ENCODE measurements at regions not wholly inside any gene's neighbourhood (a gene's known extent, or its start where the extent isn't known, plus 50 kb on each side); places are given as distances from the start of the nearest gene placed in this dataset.
"Not testable (repeated sequence)": the region's sequence is repeated elsewhere in the genome, so short reads cannot be mapped to it uniquely, and the experiment has no call there.

DNA sequence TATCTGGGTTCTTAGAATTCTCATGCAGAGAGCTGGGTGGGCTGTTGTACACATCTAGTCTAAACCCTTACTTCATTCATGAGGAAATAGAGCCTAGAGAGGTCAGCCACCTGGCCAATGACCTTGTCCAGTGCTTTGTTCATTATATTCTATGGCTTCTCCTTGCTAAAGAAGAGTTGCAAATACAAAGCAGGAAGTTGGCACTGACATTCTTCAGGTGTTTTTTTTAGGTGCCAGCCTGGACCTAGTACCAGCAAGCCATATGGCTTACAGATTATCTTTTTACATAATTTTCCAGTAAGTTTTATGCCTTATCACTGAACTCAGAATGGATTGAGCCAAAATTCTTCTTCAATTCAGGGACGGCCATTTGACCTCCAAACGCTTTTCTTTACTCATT, 54.7 kb upstream of the PGM2 start:
- DNase-seq = no peak
- intact Hi-C loops (cut with DNase I) = no loop called here

DNA sequence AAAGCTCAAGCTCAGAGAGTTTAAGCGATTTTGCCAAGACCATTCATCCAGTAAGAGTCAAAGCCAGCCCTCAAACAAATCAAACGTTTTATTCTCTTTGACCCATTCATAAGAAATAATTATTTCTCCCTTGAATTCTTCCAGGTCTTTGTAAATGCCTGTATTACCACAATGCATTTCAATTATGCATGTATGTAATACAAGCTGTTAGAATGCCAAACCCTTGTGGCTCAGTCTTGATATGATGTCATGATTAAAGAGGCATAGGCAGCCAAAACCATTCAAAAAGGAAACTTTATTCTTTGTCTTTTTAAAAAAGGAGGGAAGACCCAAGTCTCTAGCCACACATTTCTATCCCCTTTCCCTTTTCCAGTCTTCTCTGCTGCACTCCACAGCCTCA, 56.5 kb upstream of the PGM2 start:
- no peak for DNase-seq
- intact Hi-C loops (cut with DNase I) = no loop called here

DNA sequence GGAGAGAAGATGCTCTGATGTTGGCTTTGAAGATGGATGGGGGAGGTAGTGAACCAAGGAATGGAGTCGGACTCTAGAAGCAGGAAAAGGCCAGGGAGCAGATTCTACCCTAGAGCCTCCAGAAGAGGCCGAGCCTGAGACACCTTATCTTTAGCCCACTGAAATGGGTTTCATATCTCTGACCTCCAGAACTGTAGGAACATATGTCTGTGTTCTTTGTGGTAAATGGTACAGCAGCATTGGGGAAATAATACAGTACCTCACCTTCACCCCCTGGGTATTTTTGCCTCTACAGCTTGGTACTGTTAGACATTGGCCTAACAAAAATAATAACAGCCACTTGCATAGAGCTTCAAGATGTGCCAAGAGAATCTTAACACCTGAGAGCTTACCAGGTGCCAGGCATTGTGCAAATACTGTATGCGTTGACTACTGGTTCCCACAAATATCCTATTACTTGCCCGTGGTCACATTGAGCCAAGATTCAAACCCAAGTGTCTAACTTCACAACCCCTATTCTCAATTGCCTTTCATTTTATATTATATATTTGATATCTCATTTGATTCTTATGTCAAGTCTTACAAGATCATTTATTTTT, 57.0 kb upstream of the PGM2 start:
- intact Hi-C loops (cut with DNase I) = no loop called here
- no peak for DNase-seq

DNA sequence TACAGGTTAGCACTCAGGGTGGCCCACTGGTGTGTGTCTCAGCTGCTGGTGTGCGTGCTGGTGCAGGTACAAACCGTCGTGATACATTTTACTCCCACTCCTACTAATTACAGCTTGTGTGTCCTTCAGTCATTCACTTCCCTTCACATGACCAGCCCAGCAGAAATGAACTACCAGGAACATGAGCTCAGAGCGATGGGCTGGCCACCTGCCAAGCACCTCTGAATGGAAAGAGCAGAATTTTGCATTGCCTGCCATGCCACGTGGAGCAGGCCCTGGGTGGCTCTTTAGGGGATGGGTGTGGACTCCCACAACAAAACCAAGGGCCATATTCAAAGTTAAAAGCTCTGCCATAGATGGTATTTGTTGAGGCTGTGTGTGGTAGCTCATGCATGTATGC, 58.9 kb upstream of the PGM2 start:
- intact Hi-C loops (cut with DNase I) = no loop called here

DNA sequence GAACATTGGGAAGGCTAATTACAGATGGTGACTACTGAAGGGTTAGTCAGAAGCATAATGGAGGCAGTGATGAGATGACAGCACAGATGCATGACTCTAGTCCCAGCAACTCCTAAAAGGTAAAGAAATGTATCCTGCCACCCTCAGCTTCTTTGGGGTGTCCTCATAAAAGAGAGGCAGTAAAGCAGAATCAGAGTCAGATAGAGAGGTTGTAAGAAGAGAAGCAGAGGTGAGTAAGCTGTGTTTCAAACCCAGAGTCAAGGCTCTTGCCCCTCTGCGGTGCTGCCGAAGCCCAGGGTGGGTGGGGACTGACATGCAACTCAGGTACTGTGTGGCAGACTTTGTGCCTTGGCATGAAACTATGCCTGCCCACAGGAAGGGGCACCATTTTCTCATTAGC, 59.5 kb upstream of the PGM2 start:
- DNase-seq = no peak
- intact Hi-C loops (cut with DNase I) = no loop called here

More for the DNA sequence above, 58.9 kb upstream of the PGM2 start:
- peak in 28 of 42 donors; percentile 5 to 53 (median 19) for DNase-seq

DNA sequence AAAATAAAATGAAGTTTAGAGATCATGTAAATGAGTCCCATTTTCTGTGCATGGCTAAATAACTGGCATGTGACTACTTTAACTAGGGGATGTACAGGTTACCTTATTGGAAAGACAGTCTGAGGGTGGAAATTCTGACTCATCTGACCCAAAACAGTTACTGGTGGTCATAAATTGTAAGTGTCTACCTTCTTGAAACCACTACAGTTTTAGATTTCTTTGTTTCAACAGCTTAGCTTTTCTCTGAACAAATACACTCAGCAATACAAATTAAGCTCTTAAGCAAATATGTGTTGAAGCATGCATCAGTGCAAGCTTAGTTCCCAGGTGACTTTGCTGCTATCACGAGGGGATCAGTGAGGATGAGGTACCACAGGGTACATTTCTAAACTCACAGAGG, 60.7 kb upstream of the PGM2 start:
- intact Hi-C loops (cut with DNase I) = no loop called here
- no peak for DNase-seq

DNA sequence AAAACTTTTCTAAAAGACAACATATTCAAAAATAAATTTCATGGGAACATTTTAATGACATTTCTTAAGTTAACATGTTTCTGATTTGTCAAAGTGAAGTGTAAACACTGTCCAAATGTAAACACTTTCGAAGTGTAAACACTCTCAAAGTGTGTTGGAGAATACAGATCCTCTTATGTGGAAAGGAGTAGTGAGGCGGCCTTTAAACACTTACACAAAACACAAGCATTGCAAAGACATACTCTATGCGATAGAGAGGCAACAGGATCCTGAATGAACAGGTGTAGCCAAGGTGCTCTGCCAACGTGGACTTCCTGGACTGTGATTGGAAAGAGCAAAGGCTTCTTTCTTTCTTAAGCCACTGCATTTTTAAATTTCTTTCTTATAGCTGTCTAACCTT, 62.7 kb upstream of the PGM2 start:
- no peak for DNase-seq
- intact Hi-C loops (cut with DNase I) = no loop called here

DNA sequence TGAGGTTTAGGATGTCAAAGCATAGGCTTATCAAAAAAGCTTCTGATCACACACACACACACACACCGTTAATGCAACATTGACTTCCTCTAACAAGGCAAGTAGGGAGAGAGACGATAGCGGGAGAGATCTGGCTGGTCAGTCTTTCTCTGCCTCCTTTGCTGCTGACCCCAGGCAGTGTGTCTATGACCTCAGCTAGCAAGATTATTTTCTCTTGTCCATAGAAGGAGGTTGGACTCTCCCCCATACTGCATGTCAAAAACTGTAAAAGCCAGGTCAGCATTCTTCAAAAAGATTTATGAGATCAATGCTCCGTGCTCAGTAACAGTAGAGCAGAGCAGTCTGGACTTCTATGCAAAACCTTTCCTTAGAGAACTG, 63.5 kb upstream of the PGM2 start:
- intact Hi-C loops (cut with DNase I) = no loop called here
- no peak for DNase-seq

DNA sequence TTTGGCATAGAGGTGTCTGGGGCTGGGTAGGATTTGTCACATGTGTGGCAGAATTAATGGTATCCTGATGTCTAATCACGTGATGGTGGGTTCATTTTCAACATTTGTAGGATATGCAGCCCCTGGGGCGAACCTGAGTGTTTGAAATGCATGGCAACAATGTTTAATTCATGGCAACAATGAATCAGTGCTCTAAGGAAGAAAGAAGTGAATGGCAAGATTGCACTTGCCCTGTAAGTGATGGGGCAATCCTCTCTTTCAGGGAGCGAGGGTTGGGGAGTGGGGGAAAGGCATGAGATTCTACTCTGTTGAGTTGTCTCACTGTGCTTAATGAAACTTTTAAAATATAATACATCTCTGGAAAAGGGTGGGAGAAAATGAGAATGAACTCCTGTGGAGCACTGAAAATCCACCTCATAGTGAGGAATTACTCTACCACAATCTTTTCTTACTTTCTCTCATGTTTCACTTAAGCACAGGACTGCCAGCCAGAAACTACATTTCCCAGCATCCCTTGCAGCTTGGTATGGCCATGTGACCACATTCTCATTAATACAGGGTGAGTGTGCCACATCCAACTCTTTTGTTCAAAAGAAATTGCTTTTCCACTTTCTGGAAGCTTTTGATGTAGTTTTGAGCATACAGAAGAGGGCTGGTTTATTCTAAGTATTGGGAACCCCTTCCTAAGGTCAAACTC, 64.0 kb upstream of the PGM2 start:
- DNase-seq = peak in 9 of 42 donors; percentile 4 to 42 (median 20)
- intact Hi-C loops (cut with DNase I) = no loop called here

DNA sequence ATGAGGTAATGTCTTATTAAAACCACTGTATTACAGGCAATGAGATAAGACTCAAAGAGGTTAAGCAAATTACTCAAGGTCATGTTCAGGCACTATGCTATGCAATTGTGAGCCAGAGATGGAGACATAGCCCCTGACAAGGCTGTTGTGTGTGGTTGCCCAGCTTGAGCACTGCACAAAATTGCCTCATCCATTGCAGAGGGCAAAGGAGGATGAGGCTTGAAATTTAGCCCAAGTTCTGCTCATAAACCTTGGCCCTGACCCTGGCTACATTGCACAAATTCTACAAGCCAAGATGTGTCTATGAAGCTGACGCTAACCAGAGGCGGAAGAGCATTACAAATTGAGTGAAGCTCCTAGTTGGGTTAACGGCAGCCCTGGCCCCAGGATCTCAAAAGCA, 65.6 kb upstream of the PGM2 start:
- no peak for DNase-seq
- intact Hi-C loops (cut with DNase I) = no loop called here

DNA sequence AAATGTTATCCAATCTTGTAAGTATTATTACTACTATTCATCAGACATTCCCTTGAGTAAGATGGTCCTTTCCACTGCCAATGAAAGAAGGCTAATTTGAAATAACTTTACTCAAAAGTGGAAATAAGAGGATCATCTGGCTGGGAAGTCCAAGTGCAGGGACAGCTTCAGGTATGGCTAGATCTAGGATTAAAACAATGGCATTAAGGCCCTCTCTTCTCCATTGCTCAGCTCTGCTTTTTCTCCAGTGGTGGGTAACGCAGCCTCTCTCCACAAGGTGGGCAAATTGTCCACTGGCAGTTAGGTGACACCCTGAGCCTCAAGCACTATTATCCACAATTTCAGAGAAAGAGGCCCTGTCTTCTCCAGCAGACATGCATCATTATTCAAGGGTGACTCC, 66.7 kb upstream of the PGM2 start:
- DNase-seq = no peak
- intact Hi-C loops (cut with DNase I) = no loop called here

DNA sequence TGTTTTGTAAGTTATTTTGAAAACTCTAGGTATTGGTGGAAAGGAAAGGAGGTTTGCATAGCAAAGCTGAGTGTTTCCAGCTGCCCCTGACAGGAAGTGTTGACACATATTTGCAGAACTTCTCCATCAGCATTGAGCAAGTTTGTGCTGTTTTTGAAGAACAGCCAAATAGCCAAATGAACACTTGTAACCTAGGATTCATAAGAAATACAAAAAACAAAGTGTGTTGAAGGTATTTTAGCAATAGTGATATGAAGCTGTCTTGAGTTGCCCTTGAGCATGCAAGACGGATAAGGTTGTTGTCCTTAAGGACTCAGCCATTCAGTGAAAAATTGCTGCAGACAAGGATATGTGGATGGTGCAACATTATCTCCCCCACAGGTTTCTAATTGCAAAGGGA, 68.3 kb upstream of the PGM2 start:
- DNase-seq = peak in 4 of 42 donors; percentile 2 to 12 (median 10)
- intact Hi-C loops (cut with DNase I) = no loop called here

DNA sequence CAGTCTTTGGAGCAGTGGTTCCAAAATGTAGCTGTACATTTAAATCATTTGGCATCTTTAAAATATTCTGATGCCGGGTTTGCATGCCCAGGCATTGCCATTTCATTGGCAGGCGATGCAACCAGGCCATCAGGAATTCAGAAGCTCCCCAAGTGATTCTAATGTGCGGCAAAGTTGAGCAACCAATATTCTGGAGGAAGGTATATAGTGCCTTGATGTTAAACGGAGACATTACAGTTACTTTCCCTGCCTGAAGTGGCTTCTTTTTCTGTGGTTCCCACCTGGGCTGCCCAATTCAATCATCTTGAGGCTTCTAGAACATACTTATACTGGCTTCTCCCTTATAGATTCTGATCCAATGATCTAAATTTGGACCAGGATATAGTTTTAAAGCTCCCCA, 68.7 kb upstream of the PGM2 start:
- intact Hi-C loops (cut with DNase I) = no loop called here
- DNase-seq = peak in 1 of 42 donors; percentile 3

DNA sequence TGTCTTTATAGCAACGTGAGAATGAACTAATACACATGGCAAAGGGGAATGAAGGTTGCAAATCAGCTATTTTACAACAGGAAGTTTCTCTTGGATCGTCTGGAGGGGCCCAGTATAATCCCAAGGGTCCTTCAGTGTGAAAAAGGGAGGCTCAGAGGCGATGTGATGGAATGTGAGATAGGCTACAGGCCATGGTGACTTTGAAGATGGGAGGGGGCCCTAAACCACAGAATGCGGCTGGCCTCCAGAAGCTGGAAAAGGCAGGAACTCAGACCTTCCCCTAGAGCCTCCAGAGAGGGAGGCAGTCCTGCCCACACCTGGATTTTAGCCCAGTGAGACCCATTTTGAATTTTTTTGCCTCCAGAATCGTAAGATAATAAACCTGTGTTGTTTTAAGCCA, 69.4 kb upstream of the PGM2 start:
- intact Hi-C loops (cut with DNase I) = no loop called here
- DNase-seq = no peak

DNA sequence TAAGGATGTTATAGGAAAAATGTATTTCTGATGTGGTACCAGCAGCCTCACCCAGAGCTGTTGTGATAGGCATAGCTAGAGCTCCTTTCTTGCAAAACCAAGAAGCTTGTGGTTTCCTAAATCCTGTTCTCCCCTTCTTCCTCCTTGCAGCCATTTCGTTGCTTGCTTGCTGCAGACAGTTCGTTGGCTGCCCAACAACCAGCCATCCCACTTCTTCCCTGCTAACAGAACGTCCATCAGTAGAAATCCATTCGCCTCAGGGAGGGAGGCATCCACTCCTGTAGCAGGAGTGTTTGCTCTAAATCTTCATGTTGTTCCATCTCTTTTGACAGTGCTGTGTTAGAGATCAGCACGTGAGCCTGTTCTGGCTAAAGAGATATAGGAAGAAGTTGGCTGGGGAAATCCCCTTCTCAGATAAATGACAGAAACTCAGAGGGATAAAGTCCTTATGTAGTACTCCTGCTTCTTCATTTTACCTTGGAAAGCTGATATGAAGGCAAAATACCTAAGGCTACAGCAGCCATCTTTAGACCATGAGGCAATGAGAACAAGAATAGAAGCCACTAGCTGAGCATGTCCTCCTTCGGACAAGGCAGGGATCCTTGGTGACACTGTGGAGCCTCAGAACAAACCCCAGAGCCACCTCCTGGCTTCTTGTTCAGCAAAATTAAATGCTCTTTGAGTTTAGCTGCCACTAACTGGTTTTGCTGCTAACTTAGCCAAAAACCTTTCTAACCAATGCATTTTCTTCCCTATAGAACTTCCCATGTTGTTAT, 68.4 kb upstream of the RELL1 start:
- intact Hi-C loops (cut with DNase I) = no loop called here
- DNase-seq = peak in 1 of 42 donors; percentile 2

DNA sequence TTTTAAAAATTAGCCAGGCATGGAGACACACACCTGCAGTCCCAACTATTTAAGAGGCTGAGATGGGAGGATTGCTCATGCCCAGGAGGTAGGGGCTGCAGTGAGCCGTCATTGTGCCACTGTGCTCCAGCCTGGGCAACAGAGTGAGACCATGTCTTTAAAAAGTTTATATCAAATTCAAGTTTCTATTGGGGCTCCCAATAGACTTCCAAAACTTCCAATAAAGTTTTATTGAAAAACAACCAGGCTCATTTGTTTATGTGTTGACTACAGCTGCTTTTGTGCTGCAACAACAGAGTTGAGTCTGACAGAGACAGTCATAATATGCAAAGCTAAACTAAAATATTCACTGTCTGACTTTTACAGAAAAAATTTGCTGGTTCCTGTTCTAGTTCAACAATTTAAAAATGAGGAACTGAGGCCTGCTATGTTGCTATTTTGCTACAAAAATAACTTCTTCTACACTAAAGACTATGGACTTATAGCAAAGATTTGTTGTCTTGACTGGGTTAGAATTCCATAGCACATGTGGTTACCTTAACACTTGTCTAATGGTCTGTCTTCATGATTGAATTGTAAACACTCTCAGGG, 63.3 kb upstream of the RELL1 start:
- intact Hi-C loops (cut with DNase I) = no loop called here
- DNase-seq = no peak

DNA sequence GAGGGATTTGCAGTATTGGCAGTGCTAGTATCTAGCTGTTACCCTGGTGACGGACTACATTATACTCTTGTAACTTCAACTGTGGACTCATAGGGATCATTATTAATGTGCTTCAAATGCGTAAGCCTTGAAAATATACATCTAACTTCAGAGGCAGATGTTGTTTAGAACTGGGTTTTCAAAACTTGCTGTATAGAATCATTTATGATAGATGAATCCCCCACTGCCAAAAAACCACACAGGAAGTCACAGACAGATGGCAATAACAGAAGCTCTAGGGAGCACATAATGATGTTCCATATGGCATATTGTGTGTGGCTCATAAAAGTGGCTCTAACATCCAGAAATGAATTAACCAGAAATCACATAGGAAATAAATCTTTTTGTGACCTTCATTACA, 62.3 kb upstream of the RELL1 start:
- intact Hi-C loops (cut with DNase I) = no loop called here
- no peak for DNase-seq

DNA sequence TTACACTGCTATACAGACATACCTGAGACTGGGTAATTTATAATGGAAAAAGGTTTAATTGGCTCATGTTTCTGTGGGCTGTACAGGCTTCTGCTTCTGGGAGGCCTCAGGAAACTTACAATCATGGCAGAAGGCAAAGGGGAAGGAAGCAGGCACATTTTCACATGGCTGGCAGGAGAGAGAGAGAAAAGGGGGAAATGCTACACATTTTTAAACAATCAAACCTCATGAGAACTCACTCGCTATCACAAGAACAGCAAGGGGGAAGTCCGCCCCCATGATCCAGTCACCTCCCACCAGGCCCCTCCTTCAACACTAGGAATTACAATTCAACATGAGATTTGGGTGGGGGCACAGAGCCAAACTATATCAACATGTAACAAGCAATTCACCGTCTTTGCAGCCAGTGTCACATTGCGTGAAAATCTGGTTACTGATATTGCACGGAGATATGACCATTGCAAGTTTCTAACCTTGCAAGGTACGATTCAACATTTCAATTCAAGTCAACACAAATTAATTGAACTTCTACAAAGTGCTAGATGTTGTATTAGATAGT, 61.7 kb upstream of the RELL1 start:
- DNase-seq = no peak
- intact Hi-C loops (cut with DNase I) = no loop called here

DNA sequence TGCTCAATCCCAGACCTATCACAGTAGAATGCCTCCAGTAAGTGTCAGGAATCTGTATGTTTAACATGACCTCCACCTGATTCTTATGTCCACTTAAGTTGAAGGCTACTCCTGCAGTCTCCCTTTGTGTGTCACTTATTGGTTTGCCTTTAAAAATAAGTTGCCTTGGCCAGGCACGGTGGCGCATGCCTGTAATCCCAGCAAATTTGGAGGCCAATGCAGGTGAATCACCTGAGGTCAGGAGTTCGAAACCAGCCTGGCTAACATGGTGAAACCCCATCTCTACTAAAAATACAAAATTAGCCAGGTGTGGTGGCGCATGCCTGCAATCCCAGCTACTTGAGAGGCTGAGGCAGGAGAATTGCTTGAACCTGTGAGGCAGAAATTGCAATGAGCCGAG, 60.7 kb upstream of the RELL1 start:
- intact Hi-C loops (cut with DNase I); DNase-seq: not testable (repeated sequence)

DNA sequence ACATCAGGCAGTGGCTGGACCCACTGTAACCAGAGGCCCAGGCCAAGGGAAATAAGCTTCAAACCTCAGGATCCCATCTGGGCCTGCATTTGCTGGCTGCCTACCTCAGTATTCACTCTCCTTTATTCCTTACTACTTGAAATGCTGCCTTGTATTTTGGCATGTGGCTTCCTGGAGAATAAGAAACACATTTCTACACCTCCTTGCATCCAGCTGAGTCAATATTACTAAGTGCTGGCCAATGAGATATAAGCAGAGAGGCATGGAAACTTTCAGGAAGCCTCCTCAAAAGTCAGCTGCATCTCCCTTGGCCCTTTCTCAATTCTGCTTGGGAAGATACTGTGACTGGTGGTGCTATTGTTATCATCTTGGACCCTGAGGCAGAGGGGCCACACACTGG, 59.8 kb upstream of the RELL1 start:
- DNase-seq = no peak
- intact Hi-C loops (cut with DNase I) = no loop called here

Measured in head of caudate nucleus (tissue), 42 donors.